GM12873 (cell line): ENCODE measurements at regions not wholly inside any gene's neighbourhood (a gene's known extent, or its start where the extent isn't known, plus 50 kb on each side); places are given as distances from the start of the nearest gene placed in this dataset.

Source experiments
- TF ChIP-seq, protein P1 (sequence below): IDR thresholded peaks from 2 replicates; pipeline ENCODE4 v1.5.1; 2012; ENCODE audit warnings: low read depth, mild to moderate bottlenecking, moderate library complexity, low read length, control low read depth; ENCODE audit not compliant: insufficient read depth; ENCODE audit errors: missing control alignments

DNA sequence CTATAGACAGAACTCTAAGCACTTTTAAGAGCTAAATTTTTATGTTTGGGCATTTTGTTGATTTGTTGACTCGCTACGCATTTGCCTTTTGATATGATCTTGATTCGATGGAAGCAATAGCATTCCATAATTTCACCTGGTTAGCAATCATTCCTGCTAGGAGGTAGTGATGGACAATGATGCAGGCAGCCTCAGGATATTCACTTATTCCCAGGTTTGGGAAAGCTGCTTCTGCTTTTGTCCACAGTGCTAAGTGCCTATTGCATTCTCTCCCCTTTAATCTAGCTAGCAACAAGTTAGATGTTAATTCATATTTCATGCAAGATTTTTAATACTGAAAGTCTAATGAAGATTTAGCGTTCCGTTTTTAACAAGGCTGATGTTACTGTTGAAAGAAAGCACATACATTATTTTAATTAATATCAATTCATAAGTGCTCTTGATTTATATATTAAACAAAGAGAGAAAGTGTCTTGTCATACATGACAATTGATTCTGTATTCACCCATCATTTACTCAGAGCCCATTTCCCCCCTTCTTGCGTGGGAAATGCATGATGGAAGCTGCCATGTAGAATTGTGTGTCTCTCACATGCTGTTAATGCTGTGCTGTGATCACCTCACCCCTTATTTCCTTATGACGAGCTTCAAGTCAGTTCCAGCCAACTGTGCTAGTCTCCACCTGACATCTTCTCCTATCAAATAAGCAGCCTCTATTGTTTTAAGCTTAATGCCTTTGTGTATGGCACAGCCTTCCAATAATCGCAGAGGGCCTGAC lies 53.0 kb upstream of the TMCO5A start:
- TF ChIP-seq, protein P1, sequence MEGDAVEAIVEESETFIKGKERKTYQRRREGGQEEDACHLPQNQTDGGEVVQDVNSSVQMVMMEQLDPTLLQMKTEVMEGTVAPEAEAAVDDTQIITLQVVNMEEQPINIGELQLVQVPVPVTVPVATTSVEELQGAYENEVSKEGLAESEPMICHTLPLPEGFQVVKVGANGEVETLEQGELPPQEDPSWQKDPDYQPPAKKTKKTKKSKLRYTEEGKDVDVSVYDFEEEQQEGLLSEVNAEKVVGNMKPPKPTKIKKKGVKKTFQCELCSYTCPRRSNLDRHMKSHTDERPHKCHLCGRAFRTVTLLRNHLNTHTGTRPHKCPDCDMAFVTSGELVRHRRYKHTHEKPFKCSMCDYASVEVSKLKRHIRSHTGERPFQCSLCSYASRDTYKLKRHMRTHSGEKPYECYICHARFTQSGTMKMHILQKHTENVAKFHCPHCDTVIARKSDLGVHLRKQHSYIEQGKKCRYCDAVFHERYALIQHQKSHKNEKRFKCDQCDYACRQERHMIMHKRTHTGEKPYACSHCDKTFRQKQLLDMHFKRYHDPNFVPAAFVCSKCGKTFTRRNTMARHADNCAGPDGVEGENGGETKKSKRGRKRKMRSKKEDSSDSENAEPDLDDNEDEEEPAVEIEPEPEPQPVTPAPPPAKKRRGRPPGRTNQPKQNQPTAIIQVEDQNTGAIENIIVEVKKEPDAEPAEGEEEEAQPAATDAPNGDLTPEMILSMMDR = no peak

GRCh38 chr15:37882640-37883039 lies 51.8 kb upstream of the TMCO5A start:
- TF ChIP-seq, protein P1 = no peak
